ENCODE measurements at regions not wholly inside any gene's neighbourhood (a gene's known extent, or its start where the extent isn't known, plus 50 kb on each side); places are given as distances from the start of the nearest gene placed in this dataset.

GRCh38 chr5:142437563-142437962 lies 112.7 kb upstream of the SPRY4 start:
- H3K27me3 Mint-ChIP-seq (ENCODE audit: unreplicated experiment), result peaks cover 4% of the 10 kb centered on the region
- peaks cover 5% of the 10 kb centered on the region for H3K36me3 Mint-ChIP-seq (ENCODE audit: unreplicated experiment)
- no peak overlapping the region for H3K27ac Mint-ChIP-seq (ENCODE audit: unreplicated experiment)
- peaks cover 9% of the 10 kb centered on the region for H3K4me1 Mint-ChIP-seq (ENCODE audit: low read depth, unreplicated experiment)
- H3K9me3 Mint-ChIP-seq (ENCODE audit: unreplicated experiment), result no peaks in the 10 kb centered on the region
- no peak overlapping the region for H3K4me3 Mint-ChIP-seq (ENCODE audit: unreplicated experiment)
- DNase-seq, result no peak
- TF ChIP-seq, protein P1, sequence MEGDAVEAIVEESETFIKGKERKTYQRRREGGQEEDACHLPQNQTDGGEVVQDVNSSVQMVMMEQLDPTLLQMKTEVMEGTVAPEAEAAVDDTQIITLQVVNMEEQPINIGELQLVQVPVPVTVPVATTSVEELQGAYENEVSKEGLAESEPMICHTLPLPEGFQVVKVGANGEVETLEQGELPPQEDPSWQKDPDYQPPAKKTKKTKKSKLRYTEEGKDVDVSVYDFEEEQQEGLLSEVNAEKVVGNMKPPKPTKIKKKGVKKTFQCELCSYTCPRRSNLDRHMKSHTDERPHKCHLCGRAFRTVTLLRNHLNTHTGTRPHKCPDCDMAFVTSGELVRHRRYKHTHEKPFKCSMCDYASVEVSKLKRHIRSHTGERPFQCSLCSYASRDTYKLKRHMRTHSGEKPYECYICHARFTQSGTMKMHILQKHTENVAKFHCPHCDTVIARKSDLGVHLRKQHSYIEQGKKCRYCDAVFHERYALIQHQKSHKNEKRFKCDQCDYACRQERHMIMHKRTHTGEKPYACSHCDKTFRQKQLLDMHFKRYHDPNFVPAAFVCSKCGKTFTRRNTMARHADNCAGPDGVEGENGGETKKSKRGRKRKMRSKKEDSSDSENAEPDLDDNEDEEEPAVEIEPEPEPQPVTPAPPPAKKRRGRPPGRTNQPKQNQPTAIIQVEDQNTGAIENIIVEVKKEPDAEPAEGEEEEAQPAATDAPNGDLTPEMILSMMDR (IDR thresholded peaks at IDR 0.05; ENCODE audit: partially characterized antibody, unreplicated experiment), result no peak

GRCh38 chr5:142435410-142436115 lies 110.7 kb upstream of the SPRY4 start:
- peaks cover 4% of the 10 kb centered on the region for H3K27me3 Mint-ChIP-seq (ENCODE audit: unreplicated experiment)
- no peak for DNase-seq
- H3K9me3 Mint-ChIP-seq (ENCODE audit: unreplicated experiment), result no peaks in the 10 kb centered on the region
- H3K4me3 Mint-ChIP-seq (ENCODE audit: unreplicated experiment), result no peak overlapping the region
- TF ChIP-seq, protein P1 (IDR thresholded peaks at IDR 0.05; ENCODE audit: partially characterized antibody, unreplicated experiment), result no peak
- H3K36me3 Mint-ChIP-seq (ENCODE audit: unreplicated experiment), result peaks cover 5% of the 10 kb centered on the region
- peaks cover 9% of the 10 kb centered on the region for H3K4me1 Mint-ChIP-seq (ENCODE audit: low read depth, unreplicated experiment)
- no peak overlapping the region for H3K27ac Mint-ChIP-seq (ENCODE audit: unreplicated experiment)

DNA sequence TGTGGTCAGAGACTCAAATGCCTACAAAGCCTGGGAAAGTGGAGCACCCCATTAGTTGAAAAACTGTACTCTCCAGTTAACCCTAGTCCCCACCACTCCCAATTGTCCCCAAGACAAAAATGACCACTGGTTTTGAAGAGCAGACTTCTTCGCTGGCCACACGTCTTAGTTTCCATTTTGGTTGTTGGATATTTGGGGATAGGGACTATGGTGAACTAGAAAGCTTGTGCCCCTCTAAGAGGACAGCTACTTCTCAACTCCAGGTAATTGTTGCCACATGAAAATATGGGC lies 109.4 kb upstream of the SPRY4 start:
- Mint-ChIP-seq H3K4me1 (ENCODE audit: low read depth, unreplicated experiment) (peaks cover 7% of the 10 kb centered on the region), H3K27ac (ENCODE audit: unreplicated experiment) (no peak overlapping the region), H3K4me3 (ENCODE audit: unreplicated experiment) (no peak overlapping the region), H3K27me3 (ENCODE audit: unreplicated experiment) (peaks cover 4% of the 10 kb centered on the region), H3K36me3 (ENCODE audit: unreplicated experiment) (peaks cover 5% of the 10 kb centered on the region), H3K9me3 (ENCODE audit: unreplicated experiment) (no peaks in the 10 kb centered on the region)
- DNase-seq, result no peak
- TF ChIP-seq, protein P1 (IDR thresholded peaks at IDR 0.05; ENCODE audit: partially characterized antibody, unreplicated experiment), result no peak

GRCh38 chr5:142433526-142434321 lies 108.9 kb upstream of the SPRY4 start:
- DNase-seq, result no peak
- H3K36me3 Mint-ChIP-seq (ENCODE audit: unreplicated experiment), result peaks cover 5% of the 10 kb centered on the region
- H3K4me3 Mint-ChIP-seq (ENCODE audit: unreplicated experiment), result no peak overlapping the region
- TF ChIP-seq, protein P1 (IDR thresholded peaks at IDR 0.05; ENCODE audit: partially characterized antibody, unreplicated experiment), result no peak
- no peaks in the 10 kb centered on the region for H3K9me3 Mint-ChIP-seq (ENCODE audit: unreplicated experiment)
- H3K27me3 Mint-ChIP-seq (ENCODE audit: unreplicated experiment), result peaks cover 4% of the 10 kb centered on the region
- peaks cover 2% of the 10 kb centered on the region for H3K4me1 Mint-ChIP-seq (ENCODE audit: low read depth, unreplicated experiment)
- H3K27ac Mint-ChIP-seq (ENCODE audit: unreplicated experiment), result peak overlapping the region; percentile 29

GRCh38 chr5:142432961-142433360 lies 108.1 kb upstream of the SPRY4 start:
- no peaks in the 10 kb centered on the region for H3K4me1 Mint-ChIP-seq (ENCODE audit: low read depth, unreplicated experiment)
- no peak for DNase-seq
- TF ChIP-seq, protein P1 (IDR thresholded peaks at IDR 0.05; ENCODE audit: partially characterized antibody, unreplicated experiment), result no peak
- H3K4me3 Mint-ChIP-seq (ENCODE audit: unreplicated experiment), result no peak overlapping the region
- peaks cover 4% of the 10 kb centered on the region for H3K27me3 Mint-ChIP-seq (ENCODE audit: unreplicated experiment)
- H3K9me3 Mint-ChIP-seq (ENCODE audit: unreplicated experiment), result no peaks in the 10 kb centered on the region
- peaks cover 5% of the 10 kb centered on the region for H3K36me3 Mint-ChIP-seq (ENCODE audit: unreplicated experiment)
- H3K27ac Mint-ChIP-seq (ENCODE audit: unreplicated experiment), result no peak overlapping the region
